Retinal pigment epithelial cell (primary cell): ENCODE measurements at regions not wholly inside any gene's neighbourhood (a gene's known extent, or its start where the extent isn't known, plus 50 kb on each side); places are given as distances from the start of the nearest gene placed in this dataset.
"Not testable (repeated sequence)": the region's sequence is repeated elsewhere in the genome, so short reads cannot be mapped to it uniquely, and the experiment has no call there.

Experiments
- DNase-seq: peaks from one replicate; pipeline ENCODE4 v3.0.0-alpha.2; 2010; ENCODE audit warnings: low read depth
- H3K4me3 ChIP-seq: 2 replicates; pipeline ENCODE4 v1.5.1; 2011; ENCODE audit warnings: mild to moderate bottlenecking, low read length, control low read depth, moderate library complexity
- CTCF ChIP-seq: conservative IDR thresholded peaks from 2 replicates; pipeline ENCODE4 v1.5.1; 2011; ENCODE audit warnings: low read depth, low read length, control low read depth, inconsistent platforms

GRCh38 chr10:17523917-17524316 is 69.5 kb upstream of the ST8SIA6 start:
- no peak overlapping the region for H3K4me3 ChIP-seq
- no peak for DNase-seq
- no peak for TF ChIP-seq CTCF

DNA sequence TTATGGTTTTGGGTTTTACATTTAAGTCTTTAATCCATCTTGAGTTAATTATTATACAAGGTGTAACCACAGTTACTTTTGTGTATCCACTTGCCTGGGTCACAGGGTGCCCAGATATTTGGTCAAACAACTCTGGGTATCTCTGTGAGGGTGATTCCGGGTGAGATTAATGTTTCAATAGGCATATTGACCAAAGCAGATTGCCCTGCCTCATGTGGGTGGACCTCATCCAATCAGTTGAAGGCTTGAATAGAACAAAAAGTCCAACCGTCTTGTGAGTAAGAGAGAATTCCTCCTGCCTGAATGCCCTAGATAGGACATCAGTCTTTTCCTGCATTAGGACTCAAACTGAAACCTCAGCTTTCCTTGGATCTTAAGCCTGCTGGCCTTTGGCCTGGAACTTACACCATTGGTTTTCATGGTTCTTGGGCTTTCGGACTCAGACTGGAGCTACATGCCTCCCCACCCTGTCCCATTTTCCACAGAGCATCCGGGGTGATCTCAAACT is 68.9 kb upstream of the ST8SIA6 start:
- no peak overlapping the region for H3K4me3 ChIP-seq
- no peak for DNase-seq
- no peak for TF ChIP-seq CTCF

GRCh38 chr10:17522269-17522668 is 67.9 kb upstream of the ST8SIA6 start:
- not testable (repeated sequence) for DNase-seq, H3K4me3 ChIP-seq

DNA sequence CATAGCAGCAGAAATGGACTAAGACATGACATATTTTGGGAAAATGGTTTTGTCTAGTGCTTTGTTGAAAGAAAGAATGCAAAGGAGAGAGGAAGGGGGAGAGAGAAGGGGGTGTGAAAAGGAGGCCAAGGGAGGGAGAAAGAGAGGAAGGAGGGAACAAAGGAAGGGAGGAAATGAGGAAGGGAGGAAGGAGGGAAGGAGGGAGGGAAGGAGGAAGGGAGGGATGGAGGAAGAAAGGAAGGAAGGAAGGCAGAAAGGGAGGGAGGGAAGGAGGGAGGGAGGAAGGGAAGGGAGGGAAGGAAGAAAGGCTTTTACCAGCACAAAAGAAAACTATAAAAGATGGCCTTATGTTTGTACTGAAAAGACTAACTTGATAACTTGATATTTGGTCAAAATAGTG is 65.1 kb upstream of the ST8SIA6 start:
- no peak overlapping the region for H3K4me3 ChIP-seq
- no peak for TF ChIP-seq CTCF
- DNase-seq, result no peak

GRCh38 chr10:17518338-17518737 is 63.9 kb upstream of the ST8SIA6 start:
- no peak for TF ChIP-seq CTCF
- no peak for DNase-seq
- no peak overlapping the region for H3K4me3 ChIP-seq

DNA sequence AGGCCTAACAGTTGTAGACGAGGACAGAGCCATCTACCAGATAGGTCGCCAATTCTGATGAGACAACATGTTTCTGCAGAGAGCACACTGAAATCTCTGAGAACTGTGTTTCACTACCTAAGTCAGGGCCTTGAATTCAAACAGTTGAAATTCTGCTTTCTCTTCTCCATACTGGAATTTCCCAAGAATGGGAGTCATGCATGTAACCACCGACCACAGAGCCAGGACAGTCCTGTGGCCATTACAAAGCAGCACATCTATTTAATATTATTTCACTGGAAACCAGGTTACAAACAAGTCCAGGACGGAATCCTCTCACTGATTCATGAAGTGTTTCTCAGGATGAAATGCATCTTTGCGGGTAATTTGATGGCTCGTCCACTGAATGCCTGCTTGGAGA is 62.0 kb upstream of the ST8SIA6 start:
- no peak for DNase-seq
- no peak for TF ChIP-seq CTCF

DNA sequence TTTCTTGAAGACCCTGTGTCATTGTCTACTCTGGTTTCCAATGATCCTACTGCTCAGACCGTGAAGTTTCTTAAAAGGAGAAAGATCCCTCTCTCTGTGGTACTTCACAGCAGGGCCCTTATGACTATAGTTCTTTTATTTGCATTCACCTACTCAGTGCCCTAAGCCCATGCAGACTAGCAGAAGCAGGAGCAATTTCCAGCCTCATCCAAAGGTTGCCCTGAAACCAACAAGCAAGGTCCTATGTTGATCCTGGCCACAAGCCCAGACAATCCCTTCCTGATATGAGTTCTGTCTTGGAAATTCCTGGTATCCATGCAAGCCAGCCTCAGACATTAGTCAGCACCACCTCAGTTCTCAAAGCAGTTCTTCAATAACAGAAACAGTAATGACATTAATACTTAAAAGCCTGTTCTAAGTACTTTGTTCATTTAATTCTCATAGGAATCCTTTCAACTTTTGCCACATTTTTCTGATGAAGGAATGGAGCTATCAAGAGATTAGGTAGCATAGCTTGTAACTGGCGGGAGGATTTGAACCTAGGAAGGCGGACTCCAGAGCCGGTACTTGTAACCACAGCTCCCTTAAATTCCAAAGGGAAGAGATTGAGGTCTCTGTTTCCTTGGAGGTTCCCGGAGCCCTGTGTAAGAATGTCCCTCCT is 58.1 kb upstream of the ST8SIA6 start:
- no peak for TF ChIP-seq CTCF
- no peak overlapping the region for H3K4me3 ChIP-seq
- peak; percentile 99 for DNase-seq

More for the DNA sequence above, 62.0 kb upstream of the ST8SIA6 start:
- no peak overlapping the region for H3K4me3 ChIP-seq
